ENCODE measurements at regions not wholly inside any gene's neighbourhood (a gene's known extent, or its start where the extent isn't known, plus 50 kb on each side); places are given as distances from the start of the nearest gene placed in this dataset.
"Not testable (repeated sequence)": the region's sequence is repeated elsewhere in the genome, so short reads cannot be mapped to it uniquely, and the experiment has no call there.

DNA sequence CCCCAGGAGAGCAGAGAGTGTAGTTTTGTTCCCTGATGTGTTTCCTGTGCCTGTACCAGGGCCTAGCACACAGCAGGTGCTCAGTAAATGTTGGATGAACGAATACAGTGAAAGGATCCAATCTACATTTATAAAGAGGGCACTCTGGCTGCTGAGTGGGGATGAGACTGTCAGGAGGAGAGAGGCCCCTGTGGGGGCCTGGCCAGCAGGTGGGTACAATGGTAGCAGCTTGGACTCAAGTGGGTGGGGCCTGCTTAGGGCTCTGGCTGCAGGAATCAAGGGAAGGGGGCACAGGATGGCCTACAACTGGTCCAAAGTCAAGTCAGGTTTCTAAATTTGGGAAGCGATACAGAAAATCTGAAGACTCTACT lies 156.6 kb upstream of the GRK3 start:
- Histone ChIP-seq H3K9me3 (no peaks in the 10 kb centered on the region), H3K27me3 (peaks cover 2% of the 10 kb centered on the region), H3K27ac (no peak overlapping the region), H3K4me3 (no peak overlapping the region), H3K4me1 (peaks cover 0 to 25% (median 10%) of the 10 kb centered on the region in 3 donors), H3K36me3 (no peaks in the 10 kb centered on the region)
- no peak for ATAC-seq
- no peak for TF ChIP-seq POLR2A (IDR thresholded peaks at IDR 0.05)
- TF ChIP-seq POLR2AphosphoS5 (IDR thresholded peaks at IDR 0.05), result no peak
- TF ChIP-seq, protein P1, sequence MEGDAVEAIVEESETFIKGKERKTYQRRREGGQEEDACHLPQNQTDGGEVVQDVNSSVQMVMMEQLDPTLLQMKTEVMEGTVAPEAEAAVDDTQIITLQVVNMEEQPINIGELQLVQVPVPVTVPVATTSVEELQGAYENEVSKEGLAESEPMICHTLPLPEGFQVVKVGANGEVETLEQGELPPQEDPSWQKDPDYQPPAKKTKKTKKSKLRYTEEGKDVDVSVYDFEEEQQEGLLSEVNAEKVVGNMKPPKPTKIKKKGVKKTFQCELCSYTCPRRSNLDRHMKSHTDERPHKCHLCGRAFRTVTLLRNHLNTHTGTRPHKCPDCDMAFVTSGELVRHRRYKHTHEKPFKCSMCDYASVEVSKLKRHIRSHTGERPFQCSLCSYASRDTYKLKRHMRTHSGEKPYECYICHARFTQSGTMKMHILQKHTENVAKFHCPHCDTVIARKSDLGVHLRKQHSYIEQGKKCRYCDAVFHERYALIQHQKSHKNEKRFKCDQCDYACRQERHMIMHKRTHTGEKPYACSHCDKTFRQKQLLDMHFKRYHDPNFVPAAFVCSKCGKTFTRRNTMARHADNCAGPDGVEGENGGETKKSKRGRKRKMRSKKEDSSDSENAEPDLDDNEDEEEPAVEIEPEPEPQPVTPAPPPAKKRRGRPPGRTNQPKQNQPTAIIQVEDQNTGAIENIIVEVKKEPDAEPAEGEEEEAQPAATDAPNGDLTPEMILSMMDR (IDR thresholded peaks at IDR 0.05), result no peak
- TF ChIP-seq EP300 (IDR thresholded peaks at IDR 0.05), result no peak
- WGBS, 2 donors (ENCODE audit: low coverage in 1 of 2), result 90% methylated on average over 2 of the region's 2 CpGs; no CpG with 5 or more reads in 1 of the 2 donors

DNA sequence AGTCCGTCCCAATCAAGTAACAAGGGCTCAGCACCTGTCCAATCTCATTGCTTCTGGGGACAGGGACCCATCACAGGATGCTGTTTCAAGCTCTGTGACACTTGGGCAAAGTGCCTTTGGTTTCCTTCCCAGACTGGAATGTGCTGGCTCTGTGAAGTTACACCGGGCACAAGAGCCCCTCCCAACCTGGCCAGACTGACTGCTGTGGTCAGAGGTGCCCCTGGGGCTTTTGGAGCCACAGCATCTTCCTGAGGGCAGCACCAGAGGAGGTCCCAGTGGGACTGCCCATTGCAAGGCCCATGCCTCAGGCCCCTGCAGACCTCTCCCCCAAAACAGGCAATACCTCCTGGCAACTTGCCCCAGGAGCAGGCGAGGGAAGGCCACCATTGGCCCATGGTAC lies 155.2 kb upstream of the GRK3 start:
- TF ChIP-seq, protein P1 (IDR thresholded peaks at IDR 0.05), result no peak
- TF ChIP-seq POLR2AphosphoS5 (IDR thresholded peaks at IDR 0.05) (no peak), POLR2A (IDR thresholded peaks at IDR 0.05) (no peak), EP300 (IDR thresholded peaks at IDR 0.05) (no peak)

DNA sequence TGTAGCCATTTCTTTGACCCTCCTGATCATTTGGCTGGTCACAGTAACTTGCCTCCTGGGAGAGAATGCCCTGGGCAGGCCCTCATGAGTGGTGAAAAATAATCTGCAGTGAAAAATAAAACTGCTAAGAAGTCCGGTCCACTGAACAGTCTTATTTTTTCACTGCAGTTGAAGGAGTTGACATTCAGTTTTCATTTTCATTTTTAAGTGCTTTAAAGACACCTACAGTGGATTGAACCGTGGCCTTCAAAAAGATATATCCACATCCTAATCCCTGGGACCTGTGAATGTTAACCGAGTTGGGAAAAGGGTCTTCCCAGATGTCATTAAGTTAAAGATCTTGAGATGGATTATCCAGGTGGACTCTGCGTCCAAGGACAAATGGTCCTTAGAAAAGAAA lies 153.6 kb upstream of the GRK3 start:
- peaks cover 0 to 4% (median 0%) of the 10 kb centered on the region in 3 donors for H3K4me1 ChIP-seq
- TF ChIP-seq, protein P1 (IDR thresholded peaks at IDR 0.05), result no peak
- no peak for TF ChIP-seq POLR2A (IDR thresholded peaks at IDR 0.05)
- no peak for TF ChIP-seq EP300 (IDR thresholded peaks at IDR 0.05)
- 85 to 93% methylated on average over 3 to 4 of the region's 4 CpGs for WGBS, 2 donors (ENCODE audit: low coverage in 1 of 2)
- peaks cover 16% of the 10 kb centered on the region for H3K27me3 ChIP-seq
- no peak for ATAC-seq
- no peak overlapping the region for H3K27ac ChIP-seq
- no peaks in the 10 kb centered on the region for H3K36me3 ChIP-seq
- H3K9me3 ChIP-seq, result peaks cover 0 to 4% (median 0%) of the 10 kb centered on the region in 3 donors
- no peak overlapping the region for H3K4me3 ChIP-seq

More for the DNA sequence above, 155.2 kb upstream of the GRK3 start:
- ATAC-seq, result no peak
- Histone ChIP-seq H3K36me3 (no peaks in the 10 kb centered on the region), H3K4me3 (no peak overlapping the region), H3K27ac (no peak overlapping the region), H3K9me3 (peaks cover 0 to 4% (median 0%) of the 10 kb centered on the region in 3 donors), H3K27me3 (peaks cover 16% of the 10 kb centered on the region), H3K4me1 (peaks cover 0 to 11% (median 0%) of the 10 kb centered on the region in 3 donors)
- WGBS, 2 donors (ENCODE audit: low coverage in 1 of 2), result 85% methylated on average over 2 of the region's 3 CpGs; no CpG with 5 or more reads in 1 of the 2 donors

DNA sequence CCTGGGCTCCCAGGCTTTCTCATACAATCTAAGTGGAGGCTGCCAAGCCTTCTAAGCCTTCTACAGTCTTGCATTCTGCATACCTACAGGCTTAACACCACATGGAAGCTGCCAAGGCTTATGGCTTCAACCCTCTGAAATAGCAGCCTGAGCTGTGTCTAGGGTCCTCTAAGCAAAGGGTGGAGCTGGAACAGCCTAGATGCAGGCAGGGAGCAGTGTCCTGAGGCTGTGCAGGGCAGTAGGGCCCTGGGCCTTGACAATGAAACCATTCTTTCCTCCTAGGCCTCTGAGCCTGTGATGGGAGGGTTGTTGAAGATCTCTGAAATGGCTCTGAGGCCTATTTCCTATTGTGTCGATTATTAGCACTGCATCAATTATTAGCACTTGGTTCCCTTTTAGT lies 150.9 kb upstream of the GRK3 start:
- H3K4me1 ChIP-seq, result no peaks in the 10 kb centered on the region
- no peak for ATAC-seq
- H3K9me3 ChIP-seq, result peaks cover 0 to 4% (median 0%) of the 10 kb centered on the region in 3 donors
- H3K4me3 ChIP-seq, result no peak overlapping the region
- H3K27me3 ChIP-seq, result peaks cover 24% of the 10 kb centered on the region
- no peak overlapping the region for H3K27ac ChIP-seq
- H3K36me3 ChIP-seq, result no peaks in the 10 kb centered on the region
- 89% methylated on average over 1 of the region's 1 CpG; no CpG with 5 or more reads in 1 of the 2 donors for WGBS, 2 donors (ENCODE audit: low coverage in 1 of 2)
- TF ChIP-seq EP300 (IDR thresholded peaks at IDR 0.05) (no peak), POLR2A (IDR thresholded peaks at IDR 0.05) (no peak), POLR2AphosphoS5 (IDR thresholded peaks at IDR 0.05) (no peak)
- TF ChIP-seq, protein P1 (IDR thresholded peaks at IDR 0.05), result no peak

DNA sequence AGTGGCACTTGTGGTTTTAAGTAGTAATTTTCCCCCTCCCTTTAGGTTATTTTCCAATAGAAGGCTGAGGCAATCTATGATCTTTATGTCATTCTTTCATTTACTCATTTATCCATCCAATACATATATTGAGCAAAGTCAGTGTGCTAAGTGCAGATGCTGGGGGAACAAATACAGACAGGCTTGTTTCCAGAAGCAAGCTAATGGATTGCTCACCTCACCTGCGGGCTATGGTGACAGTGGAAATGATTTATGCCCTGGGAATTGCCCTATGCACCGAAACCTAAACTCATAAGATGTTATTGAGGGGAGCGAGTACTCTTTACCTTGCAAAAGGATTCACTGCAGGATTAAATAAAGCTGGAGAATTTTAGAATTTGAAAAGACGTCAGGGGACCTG lies 148.7 kb upstream of the GRK3 start:
- not testable (repeated sequence) for H3K4me3 ChIP-seq, H3K9me3 ChIP-seq, ATAC-seq, H3K36me3 ChIP-seq, H3K27ac ChIP-seq
- Histone ChIP-seq H3K27me3 (peaks cover 41% of the 10 kb centered on the region), H3K4me1 (peaks cover 0 to 17% (median 8%) of the 10 kb centered on the region in 3 donors)
- WGBS, 2 donors (ENCODE audit: low coverage in 1 of 2), result 67 to 68% methylated on average over 2 to 4 of the region's 4 CpGs

DNA sequence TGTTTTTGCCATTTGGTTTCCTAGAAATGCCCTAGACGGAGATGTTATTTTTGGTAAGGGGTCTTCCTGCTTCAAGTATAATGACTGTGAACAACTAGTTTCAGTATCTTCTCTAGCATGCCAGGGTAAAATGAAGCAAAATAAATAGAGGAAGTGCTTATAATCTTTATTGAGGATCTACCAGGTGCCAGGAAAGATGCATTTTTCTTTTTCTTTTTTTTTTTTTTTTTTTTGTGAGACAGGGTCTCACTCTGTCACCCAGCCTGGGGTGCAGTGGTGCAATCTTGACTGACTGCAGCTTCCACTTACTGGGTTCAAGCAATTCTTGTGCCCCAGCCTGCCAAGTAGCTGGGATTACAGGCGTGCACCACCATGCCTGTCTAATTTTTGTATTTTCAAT lies 146.6 kb upstream of the GRK3 start:
- H3K27ac ChIP-seq, H3K36me3 ChIP-seq, H3K4me3 ChIP-seq, ATAC-seq, H3K9me3 ChIP-seq: not testable (repeated sequence)
- H3K4me1 ChIP-seq, result peaks cover 0 to 28% (median 16%) of the 10 kb centered on the region in 3 donors
- 83 to 97% methylated on average over 1 to 2 of the region's 2 CpGs for WGBS, 2 donors (ENCODE audit: low coverage in 1 of 2)
- H3K27me3 ChIP-seq, result peaks cover 60% of the 10 kb centered on the region

All from gastroesophageal sphincter (tissue), 4 donors.